NCI-H526 treated with DMSO at 0.1 percent for 48 hours (cell line): ENCODE measurements at regions not wholly inside any gene's neighbourhood (a gene's known extent, or its start where the extent isn't known, plus 50 kb on each side); places are given as distances from the start of the nearest gene placed in this dataset.

Source experiments
- DNase-seq: peaks from one replicate; lab custom pipeline; 2025; lab: John Stamatoyannopoulos, UW

DNA sequence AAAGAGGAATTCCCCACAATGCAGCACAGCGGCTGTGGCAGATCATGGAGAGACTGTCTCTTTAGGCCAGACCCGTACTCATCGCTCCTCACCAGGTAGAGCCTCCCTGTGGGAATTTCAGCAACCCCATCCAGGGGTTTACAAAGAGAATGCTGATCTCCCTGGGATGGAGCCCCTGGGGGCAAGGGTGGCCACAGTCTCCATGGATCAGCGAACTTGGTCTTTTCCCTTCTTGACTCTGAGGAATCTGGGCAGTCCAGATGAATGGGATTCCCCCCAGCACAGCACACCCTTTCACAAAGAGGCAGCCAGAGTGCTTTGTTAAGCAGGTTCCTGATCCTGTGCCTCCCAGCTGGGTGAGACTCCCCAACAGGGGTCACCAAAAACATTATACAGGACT lies 108.7 kb upstream of the RGMB start:
- DNase-seq = no peak

GRCh38 chr5:98679963-98680362 lies 93.5 kb upstream of the RGMB start:
- no peak for DNase-seq

- DNase-seq = no peak
Observed at GRCh38 chr5:98690002-98690401, 83.5 kb upstream of the RGMB start.

DNA sequence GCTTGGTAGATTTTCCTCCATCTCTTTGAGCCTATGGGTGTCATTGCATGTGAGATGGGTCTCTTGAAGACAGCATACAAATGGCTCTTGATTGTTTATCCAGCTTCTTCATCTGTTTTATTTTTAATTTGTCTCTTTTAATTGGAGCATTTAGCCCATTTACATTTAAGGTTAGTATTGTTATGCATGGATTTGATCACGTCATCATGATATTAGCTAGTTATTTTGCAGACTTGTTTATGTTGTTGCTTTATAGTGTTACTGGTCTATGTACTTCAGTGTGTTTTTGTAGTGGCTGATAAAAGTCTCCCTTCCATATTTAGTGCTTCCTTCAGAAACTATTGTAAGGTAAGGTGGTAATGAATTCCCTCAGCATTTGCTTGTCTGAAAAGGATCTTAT lies 78.6 kb upstream of the RGMB start:
- no peak for DNase-seq

- DNase-seq = no peak
Observed at GRCh38 chr5:98698359-98698758, 75.1 kb upstream of the RGMB start.

DNA sequence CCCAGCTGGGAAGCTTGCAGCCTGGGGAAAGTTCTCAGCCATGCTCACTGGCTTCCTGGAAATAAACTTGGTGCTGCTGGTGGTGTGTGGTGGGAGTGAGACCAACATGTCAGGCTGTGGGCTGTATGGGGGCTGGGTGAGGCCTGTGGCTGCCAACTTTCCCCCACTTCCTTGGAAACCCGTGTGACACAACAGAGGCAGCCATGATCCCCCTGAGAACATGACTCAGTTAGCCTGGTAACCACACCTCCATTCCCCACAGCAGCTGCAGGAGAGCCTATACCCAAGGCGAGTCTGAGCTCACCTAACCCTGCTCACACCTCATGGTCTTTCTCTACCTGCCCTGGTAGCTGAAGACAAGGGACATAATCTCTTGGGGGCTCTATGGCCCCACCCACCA lies 72.7 kb upstream of the RGMB start:
- no peak for DNase-seq

DNA sequence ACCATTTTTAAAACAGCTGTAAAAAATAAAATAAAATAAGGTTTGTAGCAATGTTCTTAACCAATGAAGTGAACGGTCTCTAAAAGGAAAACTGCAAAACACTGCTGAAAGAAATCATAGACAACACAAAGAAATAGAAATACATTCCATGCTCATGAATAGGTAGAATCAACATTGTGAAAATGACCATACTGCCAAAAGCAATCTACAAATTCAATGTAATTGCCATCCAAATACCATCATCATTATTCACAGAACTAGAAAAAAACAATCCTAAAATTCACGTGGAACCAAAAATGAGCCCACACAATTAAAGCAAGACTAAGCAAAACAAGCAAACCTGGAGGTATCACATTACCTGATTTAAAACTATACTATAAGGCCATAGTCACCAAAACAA lies 67.6 kb upstream of the RGMB start:
- DNase-seq = no peak

DNA sequence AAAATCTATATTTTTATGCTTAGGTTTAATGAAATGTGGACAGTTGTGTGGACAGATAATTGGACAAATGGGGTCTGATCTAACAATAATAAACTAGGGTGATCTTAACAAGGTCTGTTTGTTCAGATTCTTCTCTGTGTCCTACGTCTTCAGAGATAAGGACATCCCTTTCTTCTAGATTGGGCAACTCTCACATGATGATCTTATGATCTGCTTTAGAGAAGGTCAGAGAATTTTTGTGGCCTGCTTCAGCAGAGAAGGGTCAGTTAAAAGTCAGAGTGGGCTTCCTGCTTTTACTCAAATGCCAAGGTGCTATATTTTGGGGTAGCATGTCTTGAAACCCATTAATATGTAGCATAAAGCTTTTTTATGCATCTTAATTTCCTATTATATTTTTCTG lies 63.8 kb upstream of the RGMB start:
- no peak for DNase-seq

- DNase-seq = no peak
Observed at GRCh38 chr5:98713027-98713426, 60.4 kb upstream of the RGMB start.

DNA sequence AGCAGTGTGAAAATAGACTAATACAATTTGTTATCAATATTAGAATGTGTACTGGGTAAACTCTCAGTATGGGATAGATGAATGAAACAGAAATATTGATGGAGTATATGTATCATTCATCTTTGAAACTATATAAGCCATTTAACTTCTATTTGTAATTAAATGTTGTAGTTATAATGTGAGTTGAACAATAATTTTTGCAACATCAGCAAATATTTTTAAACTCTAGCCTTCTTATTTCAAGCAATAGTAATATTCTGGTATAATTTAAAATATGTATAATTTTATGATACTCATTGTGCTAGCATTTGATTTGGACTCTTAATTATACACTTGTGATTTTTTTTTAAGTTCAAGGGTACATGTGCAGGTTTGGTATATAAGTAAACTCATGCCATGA lies 59.6 kb upstream of the RGMB start:
- DNase-seq = no peak

- no peak for DNase-seq
Observed at GRCh38 chr5:98714710-98715288, 58.7 kb upstream of the RGMB start.

DNA sequence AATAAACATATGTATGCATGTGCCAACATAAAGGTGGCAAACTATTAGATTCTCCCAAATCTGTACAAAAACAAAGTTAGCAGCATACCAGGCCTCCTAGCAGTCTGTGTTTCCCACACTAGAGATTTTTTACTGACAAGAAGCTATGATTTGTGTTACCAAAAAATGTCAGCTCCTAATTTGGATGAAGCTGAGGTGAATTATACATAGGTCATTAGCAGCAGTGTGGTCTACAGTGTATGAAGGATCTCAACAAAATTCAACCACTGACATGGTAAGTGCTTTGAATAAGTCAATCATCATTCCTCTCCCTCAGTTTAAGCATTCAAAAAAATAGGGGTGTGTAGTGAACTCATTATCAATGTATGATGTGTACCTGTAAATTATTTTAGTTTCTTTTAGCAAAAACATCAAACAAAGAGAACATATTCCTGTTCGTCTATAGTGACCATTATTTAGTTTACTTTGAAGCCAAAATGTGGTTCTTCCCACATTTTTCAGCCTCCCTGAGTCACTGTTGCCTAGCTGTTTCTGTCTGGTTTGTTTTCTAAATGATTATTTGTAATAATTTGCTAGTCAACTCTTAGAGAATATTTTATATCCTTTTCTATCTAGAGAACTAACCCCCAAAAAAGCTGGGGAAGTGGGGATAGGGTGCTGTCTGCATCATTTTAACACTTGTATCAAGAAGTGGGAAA lies 52.1 kb upstream of the RGMB start:
- no peak for DNase-seq

DNA sequence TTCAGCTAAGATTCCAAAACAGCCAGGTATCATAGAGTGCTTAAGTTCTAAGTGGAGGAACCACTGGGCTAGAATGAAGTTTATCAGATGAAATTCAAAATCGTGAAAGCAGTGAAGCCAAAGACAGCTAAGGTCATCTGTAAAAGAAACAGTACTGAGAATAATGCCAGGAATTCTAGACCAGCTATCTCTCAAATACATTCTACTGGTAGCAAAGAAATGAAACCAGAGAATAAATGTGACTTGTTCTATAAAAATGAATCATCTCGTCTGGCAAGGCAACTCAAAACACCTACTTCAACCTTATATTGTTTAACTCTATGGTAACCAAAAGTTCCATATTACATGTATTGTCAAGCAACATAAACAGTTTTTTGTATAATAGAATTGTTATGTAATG lies 51.3 kb upstream of the RGMB start:
- DNase-seq = no peak

DNA sequence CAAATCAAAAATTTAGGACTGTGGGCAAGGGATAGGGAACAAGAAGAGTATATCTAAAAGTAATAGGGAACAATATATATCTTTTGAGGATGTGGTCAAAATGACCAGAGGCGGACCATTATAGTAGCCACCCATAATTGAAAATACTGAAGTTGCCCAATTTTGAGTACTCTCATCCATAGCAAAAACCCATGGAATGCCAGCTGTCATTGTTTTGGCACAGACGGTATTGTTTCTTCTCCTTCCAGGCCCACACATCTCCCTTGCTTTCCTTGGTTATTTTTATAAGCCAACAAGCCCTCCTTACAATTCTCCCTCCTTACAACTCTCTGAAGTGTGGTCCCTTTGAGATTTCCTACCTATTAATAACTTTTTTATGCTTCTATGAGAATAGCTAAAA lies 50.4 kb upstream of the RGMB start:
- no peak for DNase-seq
